ENCODE measurements at regions not wholly inside any gene's neighbourhood (a gene's known extent, or its start where the extent isn't known, plus 50 kb on each side); places are given as distances from the start of the nearest gene placed in this dataset.
A peak's percentile ranks its signal among the peaks of the same experiment; 100 is the strongest.

DNA sequence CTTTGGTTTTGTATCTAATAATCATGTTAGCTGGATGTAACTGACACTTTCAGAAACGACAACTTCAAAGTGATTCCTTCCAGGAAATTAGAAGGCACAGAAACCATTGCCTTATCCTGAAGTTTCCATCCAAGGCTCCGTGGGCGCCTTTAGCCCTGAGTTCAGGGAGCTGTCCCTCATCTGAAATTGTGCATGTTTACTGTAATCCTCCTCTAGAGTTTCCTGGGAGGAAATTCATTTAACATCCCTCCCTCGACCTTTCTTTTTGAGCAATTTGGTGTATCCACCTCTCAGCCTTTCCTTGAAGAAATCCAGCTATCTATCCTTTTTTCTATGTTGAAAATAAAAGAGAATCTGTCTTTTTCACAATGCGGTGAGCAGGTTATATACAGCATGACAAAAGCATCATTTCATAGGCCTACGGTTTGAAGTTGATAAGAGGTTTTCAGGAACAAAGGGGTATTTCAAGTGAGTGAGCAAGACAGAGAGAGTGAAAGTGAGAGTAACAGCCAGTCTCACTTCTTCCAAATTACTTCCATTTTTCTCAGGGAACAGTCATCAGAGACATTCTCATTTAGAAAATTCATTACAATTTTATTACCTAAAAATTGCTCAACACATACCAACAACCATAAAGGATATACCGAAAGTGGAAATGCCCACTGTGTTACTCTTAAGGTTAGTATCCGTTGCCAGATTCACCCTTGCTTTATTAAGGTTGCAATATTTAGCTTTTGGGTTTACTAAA, 167.3 kb downstream of the MREG start:
- Histone ChIP-seq H3K36me3 (no peaks in the 10 kb centered on the region), H3K27me3 (no peaks in the 10 kb centered on the region), H3K27ac (no peak overlapping the region), H3K4me1 (no peaks in the 10 kb centered on the region), H3K9me3 (no peaks in the 10 kb centered on the region), H3K4me3 (no peak overlapping the region)
- ATAC-seq (peak; percentile 66), DNase-seq (no peak)
- TF ChIP-seq, protein P1, sequence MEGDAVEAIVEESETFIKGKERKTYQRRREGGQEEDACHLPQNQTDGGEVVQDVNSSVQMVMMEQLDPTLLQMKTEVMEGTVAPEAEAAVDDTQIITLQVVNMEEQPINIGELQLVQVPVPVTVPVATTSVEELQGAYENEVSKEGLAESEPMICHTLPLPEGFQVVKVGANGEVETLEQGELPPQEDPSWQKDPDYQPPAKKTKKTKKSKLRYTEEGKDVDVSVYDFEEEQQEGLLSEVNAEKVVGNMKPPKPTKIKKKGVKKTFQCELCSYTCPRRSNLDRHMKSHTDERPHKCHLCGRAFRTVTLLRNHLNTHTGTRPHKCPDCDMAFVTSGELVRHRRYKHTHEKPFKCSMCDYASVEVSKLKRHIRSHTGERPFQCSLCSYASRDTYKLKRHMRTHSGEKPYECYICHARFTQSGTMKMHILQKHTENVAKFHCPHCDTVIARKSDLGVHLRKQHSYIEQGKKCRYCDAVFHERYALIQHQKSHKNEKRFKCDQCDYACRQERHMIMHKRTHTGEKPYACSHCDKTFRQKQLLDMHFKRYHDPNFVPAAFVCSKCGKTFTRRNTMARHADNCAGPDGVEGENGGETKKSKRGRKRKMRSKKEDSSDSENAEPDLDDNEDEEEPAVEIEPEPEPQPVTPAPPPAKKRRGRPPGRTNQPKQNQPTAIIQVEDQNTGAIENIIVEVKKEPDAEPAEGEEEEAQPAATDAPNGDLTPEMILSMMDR (IDR thresholded peaks at IDR 0.05), result no peak
- intact Hi-C loops (cut with DNase I), result no loop called here

DNA sequence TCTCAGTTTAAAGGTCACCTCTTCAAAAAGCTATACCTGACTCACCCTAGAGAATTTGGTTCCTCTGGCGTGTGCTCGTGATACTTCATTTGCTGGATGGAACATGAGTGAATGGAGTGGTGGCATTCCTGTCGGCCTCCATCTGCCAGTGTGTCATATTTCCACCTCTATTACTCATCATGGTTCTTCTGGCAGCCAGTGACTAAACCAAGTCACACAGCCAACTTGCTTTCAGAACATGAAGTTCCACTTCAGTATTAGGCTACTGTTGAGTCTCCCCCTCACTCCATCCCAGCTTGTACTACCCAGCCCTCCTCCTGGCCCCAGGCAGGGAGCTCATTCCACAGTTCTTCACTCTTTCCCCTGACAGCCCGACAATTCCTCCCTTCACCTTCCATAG, 169.8 kb downstream of the MREG start:
- H3K27me3 ChIP-seq, result no peaks in the 10 kb centered on the region

DNA sequence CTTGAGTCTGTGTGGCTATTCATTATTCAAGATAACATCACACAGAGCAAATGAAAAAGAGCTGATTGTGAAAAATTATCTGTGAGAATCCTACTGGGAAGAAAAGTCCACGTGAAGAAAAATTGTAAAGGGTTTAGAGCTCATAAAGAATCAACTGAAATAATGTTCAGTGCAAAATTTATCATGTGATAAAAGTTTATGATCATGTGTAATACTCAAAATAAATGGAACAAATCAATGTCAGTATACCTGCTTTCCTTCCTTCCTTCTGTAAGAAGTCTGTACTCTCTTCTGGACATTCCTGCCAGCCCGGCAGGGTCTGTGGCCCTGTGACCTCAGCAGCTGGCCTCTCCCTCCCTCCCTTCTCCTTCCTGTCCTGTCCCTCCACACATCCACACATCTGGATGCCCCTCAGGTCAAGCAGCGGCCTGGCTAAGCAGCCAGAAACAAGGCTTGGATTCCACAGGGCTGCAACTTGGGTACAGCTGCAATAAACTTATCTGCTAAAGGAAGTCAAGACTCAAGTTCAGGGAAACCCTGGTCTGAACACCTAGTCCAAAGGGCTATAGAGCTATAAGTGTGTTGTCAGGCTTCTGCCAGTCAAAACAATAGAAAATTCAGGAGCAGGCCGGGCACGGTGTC, 172.1 kb downstream of the MREG start:
- intact Hi-C loops (cut with DNase I), result no loop called here
- DNase-seq, result no peak
- Histone ChIP-seq H3K27me3 (no peaks in the 10 kb centered on the region), H3K27ac (no peak overlapping the region), H3K4me1 (no peaks in the 10 kb centered on the region), H3K4me3 (no peak overlapping the region), H3K9me3 (no peaks in the 10 kb centered on the region), H3K36me3 (no peaks in the 10 kb centered on the region)
- TF ChIP-seq, protein P1 (IDR thresholded peaks at IDR 0.05), result no peak
- no peak for ATAC-seq

More for the DNA sequence above, 169.8 kb downstream of the MREG start:
- H3K4me1 ChIP-seq, result no peaks in the 10 kb centered on the region
- no peak overlapping the region for H3K27ac ChIP-seq
- peak; percentile 34 for ATAC-seq
- no peaks in the 10 kb centered on the region for H3K9me3 ChIP-seq
- no peaks in the 10 kb centered on the region for H3K36me3 ChIP-seq
- TF ChIP-seq, protein P1 (IDR thresholded peaks at IDR 0.05), result no peak
- H3K4me3 ChIP-seq, result no peak overlapping the region
- DNase-seq, result no peak
- intact Hi-C loops (cut with DNase I), result no loop called here

DNA sequence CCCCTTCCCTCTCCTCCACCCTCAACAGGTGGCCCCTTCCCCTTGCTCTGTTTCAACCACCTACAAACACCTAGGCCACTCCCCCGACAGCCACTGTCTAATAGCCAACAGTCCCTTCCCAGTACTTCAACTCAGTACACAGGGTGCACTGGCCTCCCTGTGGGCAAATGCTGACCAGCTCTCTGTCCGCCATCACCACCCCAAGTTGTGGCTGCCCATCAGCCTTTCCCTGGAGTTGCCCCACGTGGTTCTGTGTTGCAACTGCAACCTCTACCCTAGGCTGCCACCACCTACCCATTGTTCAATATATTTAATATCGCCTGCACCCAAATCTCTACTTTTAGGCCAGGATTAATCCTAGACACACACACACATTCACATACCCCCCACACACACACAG, 173.5 kb downstream of the MREG start:
- H3K9me3 ChIP-seq, result no peaks in the 10 kb centered on the region
- DNase-seq (no peak), ATAC-seq (no peak)
- H3K27ac ChIP-seq, result no peak overlapping the region
- H3K4me1 ChIP-seq, result no peaks in the 10 kb centered on the region
- intact Hi-C loops (cut with DNase I), result no loop called here
- H3K36me3 ChIP-seq, result no peaks in the 10 kb centered on the region
- no peaks in the 10 kb centered on the region for H3K27me3 ChIP-seq
- no peak overlapping the region for H3K4me3 ChIP-seq
- TF ChIP-seq, protein P1 (IDR thresholded peaks at IDR 0.05), result no peak

DNA sequence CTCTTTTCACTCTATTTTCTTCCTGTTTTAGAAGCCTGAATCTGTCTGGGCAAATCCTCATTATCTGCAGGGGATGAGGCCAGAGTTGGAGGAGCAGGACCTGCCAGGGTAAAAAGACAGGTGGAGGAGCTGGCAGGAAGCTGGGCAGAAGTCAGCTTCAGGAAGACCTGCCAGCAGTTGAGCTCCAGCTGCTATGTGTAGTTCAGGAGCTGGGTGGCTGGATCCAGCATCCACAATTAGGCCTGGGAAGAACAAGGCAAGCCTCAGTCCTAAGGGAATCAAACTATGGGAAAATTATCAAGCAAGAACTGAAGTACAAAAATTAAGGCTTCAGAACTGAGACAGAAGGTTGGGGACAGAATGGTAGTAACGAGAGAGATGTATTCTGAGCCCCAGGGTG, 174.0 kb downstream of the MREG start:
- ATAC-seq, result no peak
- TF ChIP-seq, protein P1 (IDR thresholded peaks at IDR 0.05), result no peak
- Histone ChIP-seq H3K27me3 (no peaks in the 10 kb centered on the region), H3K27ac (no peak overlapping the region), H3K36me3 (no peaks in the 10 kb centered on the region), H3K4me1 (no peaks in the 10 kb centered on the region), H3K4me3 (no peak overlapping the region), H3K9me3 (no peaks in the 10 kb centered on the region)
- no peak for DNase-seq
- intact Hi-C loops (cut with DNase I), result no loop called here
